ENCODE measurements at regions not wholly inside any gene's neighbourhood (a gene's known extent, or its start where the extent isn't known, plus 50 kb on each side); places are given as distances from the start of the nearest gene placed in this dataset.

DNA sequence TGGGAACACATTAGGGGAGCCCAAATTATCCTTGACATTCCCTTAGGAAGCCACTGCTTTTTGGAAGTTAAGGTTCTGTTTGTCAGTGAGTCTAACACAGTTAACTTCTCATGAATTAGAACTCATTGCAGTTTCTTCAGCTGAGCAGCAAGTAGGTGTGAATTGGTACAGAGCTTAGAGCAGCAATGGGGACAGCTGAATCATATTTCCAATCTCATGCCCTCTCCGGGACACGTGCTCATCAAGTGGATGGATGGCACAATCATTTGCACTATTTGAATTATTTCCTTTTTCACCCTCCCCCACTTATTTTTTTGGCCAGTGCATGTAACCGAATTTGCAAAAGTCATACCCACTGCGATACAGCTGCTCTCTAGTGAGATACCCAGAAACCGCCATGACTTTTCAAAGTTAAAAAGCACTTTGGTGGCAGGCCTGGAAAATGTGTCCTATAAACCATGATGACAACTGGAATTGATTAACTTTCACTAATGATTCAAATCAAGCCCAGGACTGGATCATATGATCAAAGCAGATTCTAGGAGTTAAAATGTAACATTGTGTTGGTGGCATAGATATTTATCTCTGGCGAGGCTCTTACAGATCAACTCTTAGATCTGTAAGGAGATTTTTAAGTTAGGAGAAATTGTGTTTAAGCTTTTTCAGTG lies 76.4 kb downstream of the EBLN2 start:
- no peaks in the 10 kb centered on the region for H3K27me3 ChIP-seq
- H3K27ac ChIP-seq = no peak overlapping the region
- no peaks in the 10 kb centered on the region for H3K36me3 ChIP-seq
- no peak for TF ChIP-seq POLR2A (IDR thresholded peaks at IDR 0.05)
- TF ChIP-seq, protein P1, sequence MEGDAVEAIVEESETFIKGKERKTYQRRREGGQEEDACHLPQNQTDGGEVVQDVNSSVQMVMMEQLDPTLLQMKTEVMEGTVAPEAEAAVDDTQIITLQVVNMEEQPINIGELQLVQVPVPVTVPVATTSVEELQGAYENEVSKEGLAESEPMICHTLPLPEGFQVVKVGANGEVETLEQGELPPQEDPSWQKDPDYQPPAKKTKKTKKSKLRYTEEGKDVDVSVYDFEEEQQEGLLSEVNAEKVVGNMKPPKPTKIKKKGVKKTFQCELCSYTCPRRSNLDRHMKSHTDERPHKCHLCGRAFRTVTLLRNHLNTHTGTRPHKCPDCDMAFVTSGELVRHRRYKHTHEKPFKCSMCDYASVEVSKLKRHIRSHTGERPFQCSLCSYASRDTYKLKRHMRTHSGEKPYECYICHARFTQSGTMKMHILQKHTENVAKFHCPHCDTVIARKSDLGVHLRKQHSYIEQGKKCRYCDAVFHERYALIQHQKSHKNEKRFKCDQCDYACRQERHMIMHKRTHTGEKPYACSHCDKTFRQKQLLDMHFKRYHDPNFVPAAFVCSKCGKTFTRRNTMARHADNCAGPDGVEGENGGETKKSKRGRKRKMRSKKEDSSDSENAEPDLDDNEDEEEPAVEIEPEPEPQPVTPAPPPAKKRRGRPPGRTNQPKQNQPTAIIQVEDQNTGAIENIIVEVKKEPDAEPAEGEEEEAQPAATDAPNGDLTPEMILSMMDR (IDR thresholded peaks at IDR 0.05) = no peak
- no peak overlapping the region for H3K4me3 ChIP-seq
- WGBS (ENCODE audit: insufficient coverage, low coverage, low lambda C conversion rate, missing lambda C conversion rate) = 74% methylated on average over 6 of the region's 6 CpGs
- no peaks in the 10 kb centered on the region for H3K4me1 ChIP-seq
- ATAC-seq (no peak), DNase-seq (no peak)
- intact Hi-C loops (cut with DNase I) = no loop called here
- peaks cover 0 to 3% (median 0%) of the 10 kb centered on the region in 4 donors for H3K9me3 ChIP-seq

DNA sequence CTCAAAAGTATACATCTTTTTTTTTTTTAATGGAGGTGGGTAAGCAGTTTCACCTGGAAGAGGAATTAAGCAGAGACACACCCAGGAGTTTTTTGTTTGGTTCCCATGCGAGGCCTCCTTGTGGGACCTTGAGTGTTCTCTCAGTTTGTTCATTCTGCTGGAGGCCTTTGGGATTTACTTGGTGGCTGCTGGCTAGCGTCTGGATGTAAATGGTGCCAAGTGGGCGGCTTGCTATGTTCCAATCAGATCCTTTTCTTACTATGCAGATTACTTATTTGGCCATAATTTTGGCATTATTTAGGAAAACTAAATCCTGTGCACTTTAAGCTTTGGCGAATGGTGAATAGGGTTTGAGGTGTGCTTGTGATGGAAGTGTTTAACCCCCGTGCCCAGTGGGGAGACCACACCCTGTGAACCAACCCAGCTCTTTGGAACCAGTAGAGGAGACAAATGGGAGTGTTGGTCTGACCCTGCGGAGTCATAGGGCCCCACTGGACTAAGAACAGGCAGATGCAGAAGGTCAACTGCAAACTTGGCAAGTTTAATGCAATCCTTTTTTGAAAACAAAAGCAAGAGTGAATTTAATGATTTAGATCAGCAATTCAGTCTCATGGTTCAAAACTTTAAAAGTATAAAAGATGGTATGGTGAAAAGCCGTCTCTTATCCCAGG lies 79.4 kb downstream of the EBLN2 start:
- Histone ChIP-seq H3K36me3 (no peaks in the 10 kb centered on the region), H3K9me3 (no peaks in the 10 kb centered on the region), H3K4me3 (no peak overlapping the region), H3K4me1 (no peaks in the 10 kb centered on the region), H3K27me3 (no peaks in the 10 kb centered on the region), H3K27ac (no peak overlapping the region)
- WGBS (ENCODE audit: insufficient coverage, low coverage, low lambda C conversion rate, missing lambda C conversion rate) = 79% methylated on average over 7 of the region's 7 CpGs
- ATAC-seq = no peak
- no peak for TF ChIP-seq POLR2A (IDR thresholded peaks at IDR 0.05)
- TF ChIP-seq, protein P1 (IDR thresholded peaks at IDR 0.05) = no peak
- intact Hi-C loops (cut with DNase I) = no loop called here
- no peak for DNase-seq

DNA sequence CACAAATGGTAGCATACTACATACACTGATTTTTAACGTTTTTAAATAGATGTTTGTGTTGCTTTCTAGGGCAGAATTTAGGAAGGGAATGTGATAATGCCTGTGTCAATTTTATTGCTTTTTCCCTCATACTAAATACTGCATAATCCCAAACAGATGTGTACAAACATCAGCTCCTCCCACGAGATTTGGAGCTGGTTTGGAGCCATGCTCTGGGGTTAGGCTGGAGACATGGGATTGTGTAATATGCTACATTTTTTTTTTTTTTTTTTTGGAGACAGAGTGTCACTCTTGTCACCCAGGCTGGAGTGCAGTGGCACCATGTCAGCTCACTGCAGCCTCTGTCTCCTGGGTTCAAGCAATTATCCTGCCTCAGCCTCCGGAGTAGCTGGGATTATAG lies 80.1 kb downstream of the EBLN2 start:
- Histone ChIP-seq H3K36me3 (no peaks in the 10 kb centered on the region), H3K4me1 (no peaks in the 10 kb centered on the region), H3K27ac (no peak overlapping the region), H3K9me3 (no peaks in the 10 kb centered on the region), H3K27me3 (no peaks in the 10 kb centered on the region), H3K4me3 (no peak overlapping the region)
- peak in 1 of 4 donors; percentile 21 for ATAC-seq
- intact Hi-C loops (cut with DNase I) = no loop called here
- 55% methylated on average over 3 of the region's 3 CpGs for WGBS (ENCODE audit: insufficient coverage, low coverage, low lambda C conversion rate, missing lambda C conversion rate)
- no peak for TF ChIP-seq POLR2A (IDR thresholded peaks at IDR 0.05)
- TF ChIP-seq, protein P1 (IDR thresholded peaks at IDR 0.05) = no peak
- no peak for DNase-seq

DNA sequence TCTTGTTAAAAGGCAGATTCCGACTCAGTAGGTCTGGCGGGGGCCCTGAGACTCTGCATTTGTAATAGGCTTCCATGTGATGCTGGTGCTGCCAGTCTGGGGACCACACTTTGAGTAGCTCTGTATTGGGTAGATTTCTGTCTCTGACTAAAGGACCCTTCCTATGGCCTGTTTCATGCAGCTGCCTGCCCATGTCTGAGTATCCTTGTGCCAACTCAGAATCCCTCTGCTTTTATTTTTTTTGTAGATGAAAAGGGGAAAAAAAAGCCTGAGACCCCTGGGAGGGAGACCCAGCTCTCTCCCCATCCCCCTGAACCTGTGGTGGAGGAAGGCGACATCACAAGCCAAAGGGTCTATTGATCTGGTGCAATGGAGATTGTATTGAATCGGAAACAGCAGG lies 81.9 kb downstream of the EBLN2 start:
- Histone ChIP-seq H3K4me1 (peaks cover 0 to 9% (median 0%) of the 10 kb centered on the region in 4 donors), H3K27ac (no peak overlapping the region), H3K36me3 (no peaks in the 10 kb centered on the region), H3K9me3 (no peaks in the 10 kb centered on the region), H3K4me3 (no peak overlapping the region), H3K27me3 (no peaks in the 10 kb centered on the region)
- TF ChIP-seq POLR2A (IDR thresholded peaks at IDR 0.05) = no peak
- intact Hi-C loops (cut with DNase I) = no loop called here
- DNase-seq (no peak), ATAC-seq (no peak)
- WGBS (ENCODE audit: insufficient coverage, low coverage, low lambda C conversion rate, missing lambda C conversion rate) = 59% methylated on average over 4 of the region's 4 CpGs

DNA sequence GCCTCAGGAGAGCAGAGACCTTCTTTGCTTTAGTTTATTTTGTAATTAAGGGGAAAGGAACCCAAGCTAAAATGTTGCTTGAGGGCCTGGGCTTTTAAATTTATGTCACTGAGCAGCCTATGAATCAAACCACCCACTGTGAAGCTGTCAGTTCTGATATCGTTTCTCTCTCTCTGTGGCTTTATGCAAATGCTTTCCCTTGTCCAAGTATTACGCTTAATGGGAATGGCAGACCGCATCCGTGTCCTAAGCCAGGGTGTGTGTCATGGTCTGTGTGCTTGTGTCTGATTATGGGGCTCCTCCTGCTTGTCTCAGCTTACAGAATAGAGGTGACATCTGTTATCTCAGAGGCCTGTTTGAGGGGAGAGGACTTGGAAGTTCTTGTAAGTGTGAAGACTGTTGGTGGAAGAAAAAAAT lies 82.4 kb downstream of the EBLN2 start:
- WGBS (ENCODE audit: insufficient coverage, low coverage, low lambda C conversion rate, missing lambda C conversion rate) = 50% methylated on average over 4 of the region's 4 CpGs
- no peak overlapping the region for H3K27ac ChIP-seq
- peaks cover 0 to 12% (median 0%) of the 10 kb centered on the region in 4 donors for H3K4me1 ChIP-seq
- H3K36me3 ChIP-seq = no peaks in the 10 kb centered on the region
- no peaks in the 10 kb centered on the region for H3K9me3 ChIP-seq
- H3K27me3 ChIP-seq = no peaks in the 10 kb centered on the region
- H3K4me3 ChIP-seq = no peak overlapping the region
- TF ChIP-seq, protein P1 (IDR thresholded peaks at IDR 0.05) = no peak
- no peak for TF ChIP-seq POLR2A (IDR thresholded peaks at IDR 0.05)
- DNase-seq = no peak
- intact Hi-C loops (cut with DNase I) = no loop called here
- ATAC-seq = no peak

All from right lobe of liver (tissue), 6 donors.